ENCODE measurements at regions not wholly inside any gene's neighbourhood (a gene's known extent, or its start where the extent isn't known, plus 50 kb on each side); places are given as distances from the start of the nearest gene placed in this dataset.

DNA sequence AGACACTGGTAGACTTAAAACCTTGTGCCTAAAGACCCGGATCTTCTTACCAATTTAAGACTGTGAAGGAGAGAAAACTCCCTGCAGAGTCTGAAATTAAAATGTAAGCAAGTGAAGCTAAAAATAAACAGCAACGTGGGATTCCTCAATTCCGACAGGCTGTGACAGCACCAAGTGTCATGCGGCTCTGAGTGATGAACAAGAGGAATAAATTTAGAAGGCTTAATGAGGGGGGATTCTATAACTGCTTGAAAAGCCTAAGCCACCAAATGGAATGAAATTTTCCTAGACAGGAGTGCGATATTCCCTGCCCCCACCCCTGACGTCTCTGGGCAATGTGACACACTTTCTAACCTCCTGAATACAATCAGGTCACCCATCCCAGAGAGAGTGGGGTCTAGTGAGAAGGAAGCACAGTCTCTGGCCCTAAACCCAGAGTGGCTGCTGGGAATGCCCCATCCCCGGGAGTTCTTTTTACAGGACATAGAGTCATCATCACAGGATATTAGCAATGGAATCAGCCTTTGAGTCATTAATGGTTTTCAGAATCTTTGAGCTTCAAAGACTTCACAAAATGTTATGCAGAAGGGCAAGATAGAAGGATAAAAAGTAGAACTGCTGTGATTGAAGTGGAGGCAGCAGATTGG, 114.3 kb downstream of the EDEM1 start:
- TF ChIP-seq, protein P1, sequence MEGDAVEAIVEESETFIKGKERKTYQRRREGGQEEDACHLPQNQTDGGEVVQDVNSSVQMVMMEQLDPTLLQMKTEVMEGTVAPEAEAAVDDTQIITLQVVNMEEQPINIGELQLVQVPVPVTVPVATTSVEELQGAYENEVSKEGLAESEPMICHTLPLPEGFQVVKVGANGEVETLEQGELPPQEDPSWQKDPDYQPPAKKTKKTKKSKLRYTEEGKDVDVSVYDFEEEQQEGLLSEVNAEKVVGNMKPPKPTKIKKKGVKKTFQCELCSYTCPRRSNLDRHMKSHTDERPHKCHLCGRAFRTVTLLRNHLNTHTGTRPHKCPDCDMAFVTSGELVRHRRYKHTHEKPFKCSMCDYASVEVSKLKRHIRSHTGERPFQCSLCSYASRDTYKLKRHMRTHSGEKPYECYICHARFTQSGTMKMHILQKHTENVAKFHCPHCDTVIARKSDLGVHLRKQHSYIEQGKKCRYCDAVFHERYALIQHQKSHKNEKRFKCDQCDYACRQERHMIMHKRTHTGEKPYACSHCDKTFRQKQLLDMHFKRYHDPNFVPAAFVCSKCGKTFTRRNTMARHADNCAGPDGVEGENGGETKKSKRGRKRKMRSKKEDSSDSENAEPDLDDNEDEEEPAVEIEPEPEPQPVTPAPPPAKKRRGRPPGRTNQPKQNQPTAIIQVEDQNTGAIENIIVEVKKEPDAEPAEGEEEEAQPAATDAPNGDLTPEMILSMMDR (IDR thresholded peaks at IDR 0.05), result no peak
- TF ChIP-seq POLR2A (IDR thresholded peaks at IDR 0.05), result no peak
- ATAC-seq (peak; percentile 33 to 86 (median 74)), DNase-seq (peak in 3 of 5 donors; percentile 10 to 37 (median 29))
- Histone ChIP-seq H3K27ac (peak overlapping the region in 10 of 12 donors; percentile 42 to 73 (median 52)), H3K4me3 (no peak overlapping the region), H3K36me3 (no peaks in the 10 kb centered on the region), H3K27me3 (no peaks in the 10 kb centered on the region), H3K9me3 (no peaks in the 10 kb centered on the region), H3K4me1 (peaks cover 0 to 13% (median 0%) of the 10 kb centered on the region in 12 donors)
- intact Hi-C loops (cut with DNase I), result loop anchor here in 2 of 10 donors (10.0 kb wide), 1 partner anchor 1493 kb away; no protein-coding TSS in a partner anchor
- WGBS, 4 donors, result 24 to 44% (median 31%) methylated on average over 7 of the region's 7 CpGs

DNA sequence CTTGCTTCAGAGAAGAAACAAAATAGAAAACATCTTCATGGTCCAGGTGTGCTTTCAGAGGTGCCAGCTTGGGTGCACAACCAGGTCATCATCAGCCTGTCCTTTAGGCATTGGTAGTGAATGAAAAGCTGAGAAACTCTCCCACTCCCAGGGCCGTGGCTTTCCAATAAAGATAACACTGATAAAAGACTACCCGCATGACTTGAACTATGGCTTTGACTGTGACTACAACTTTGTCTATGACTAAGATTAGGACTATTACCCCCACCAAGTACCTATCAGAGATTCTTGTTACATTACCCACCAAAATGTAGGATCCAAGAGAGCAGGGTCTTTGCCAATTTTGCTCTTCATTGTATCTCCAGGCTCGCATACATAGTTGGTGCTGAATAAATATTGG, 115.2 kb downstream of the EDEM1 start:
- Histone ChIP-seq H3K27ac (no peak overlapping the region), H3K4me1 (peaks cover 0 to 13% (median 0%) of the 10 kb centered on the region in 12 donors), H3K36me3 (no peaks in the 10 kb centered on the region), H3K9me3 (no peaks in the 10 kb centered on the region), H3K4me3 (no peak overlapping the region), H3K27me3 (no peaks in the 10 kb centered on the region)
- intact Hi-C loops (cut with DNase I), result loop anchor here in 2 of 10 donors (10.0 kb wide), 1 partner anchor 1492 kb away; no protein-coding TSS in a partner anchor
- 77 to 79% (median 78%) methylated on average over 3 of the region's 3 CpGs for WGBS, 4 donors
- TF ChIP-seq POLR2A (IDR thresholded peaks at IDR 0.05), result no peak
- no peak for DNase-seq
- no peak for ATAC-seq

DNA sequence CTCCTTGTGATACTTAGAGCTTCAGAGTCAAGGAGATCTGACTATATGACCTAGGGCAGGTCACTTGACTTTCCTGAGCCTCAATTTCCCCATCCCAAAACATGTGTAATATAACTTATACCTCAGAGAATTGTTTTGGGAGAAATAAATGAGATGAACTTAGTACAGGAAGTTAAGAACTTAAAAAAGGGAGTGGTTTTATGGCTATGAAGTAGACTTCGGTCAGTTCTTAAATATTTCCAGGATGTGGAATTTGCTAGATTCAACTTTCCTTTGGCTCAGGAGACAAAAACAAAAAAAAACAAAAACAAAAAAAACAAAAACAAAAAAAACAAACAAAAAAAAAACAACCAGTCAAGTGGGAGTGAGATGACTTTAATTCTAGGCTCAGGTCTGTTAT, 116.7 kb downstream of the EDEM1 start:
- Histone ChIP-seq H3K4me3 (no peak overlapping the region), H3K9me3 (no peaks in the 10 kb centered on the region), H3K4me1 (peaks cover 0 to 13% (median 0%) of the 10 kb centered on the region in 12 donors), H3K27ac (no peak overlapping the region), H3K36me3 (no peaks in the 10 kb centered on the region), H3K27me3 (no peaks in the 10 kb centered on the region)
- no peak for TF ChIP-seq POLR2A (IDR thresholded peaks at IDR 0.05)
- TF ChIP-seq, protein P1 (IDR thresholded peaks at IDR 0.05), result no peak
- WGBS, 4 donors, result 54 to 72% (median 65%) methylated on average over 1 of the region's 1 CpG
- DNase-seq, result no peak
- intact Hi-C loops (cut with DNase I), result loop anchor here in 2 of 10 donors (10.0 kb wide), 1 partner anchor 1491 kb away; no protein-coding TSS in a partner anchor
- no peak for ATAC-seq

DNA sequence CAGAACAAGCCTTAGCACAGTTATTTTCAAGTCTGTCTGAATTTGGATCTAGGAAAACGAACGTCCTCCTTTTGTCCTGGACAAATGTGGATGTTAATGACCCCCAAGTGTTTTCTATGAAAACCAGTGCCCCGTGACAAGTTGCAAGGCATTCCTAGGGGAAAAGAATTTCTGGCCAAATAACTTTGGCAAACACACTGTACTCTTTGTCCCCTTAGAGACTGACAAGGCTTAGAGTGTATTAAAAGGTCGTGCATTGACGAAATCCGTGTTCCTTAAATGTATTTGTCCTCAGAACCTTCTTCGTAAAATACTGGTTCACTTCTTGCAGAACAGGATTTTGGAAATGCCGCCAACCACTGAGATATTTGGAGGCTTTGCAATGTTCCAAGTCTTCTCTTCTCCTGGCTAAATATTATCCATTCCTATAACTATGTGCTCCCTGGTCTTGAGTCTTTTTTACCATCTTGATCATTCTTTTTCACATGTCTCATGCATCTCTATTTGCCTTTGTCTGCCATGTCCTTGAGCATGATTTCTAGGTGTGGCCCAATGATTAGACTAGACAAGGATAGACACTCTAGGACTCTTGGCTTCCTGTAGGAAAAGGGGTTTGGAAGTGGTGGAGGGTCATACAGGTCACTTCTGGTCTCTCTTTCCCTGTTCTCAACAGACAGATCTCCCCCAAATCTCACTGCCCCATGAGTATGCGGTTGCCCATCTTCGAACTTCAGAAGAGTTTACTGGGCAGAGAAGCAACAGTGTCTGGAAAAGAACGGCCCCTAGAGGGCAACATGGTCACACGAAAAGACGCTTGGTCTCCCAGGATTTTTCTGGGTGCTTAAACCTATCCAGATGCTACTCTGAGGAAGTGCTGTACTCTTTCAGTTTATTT, 117.5 kb downstream of the EDEM1 start:
- intact Hi-C loops (cut with DNase I), result loop anchor here in 4 of 10 donors (5.0 to 10.0 kb wide), 2 partner anchors 1490 to 1492 kb away; no protein-coding TSS in a partner anchor
- WGBS, 4 donors, result 21 to 29% (median 22%) methylated on average over 13 of the region's 13 CpGs
- Histone ChIP-seq H3K4me3 (no peak overlapping the region), H3K27ac (no peak overlapping the region), H3K4me1 (peaks cover 0 to 13% (median 0%) of the 10 kb centered on the region in 12 donors), H3K36me3 (no peaks in the 10 kb centered on the region), H3K27me3 (no peaks in the 10 kb centered on the region), H3K9me3 (no peaks in the 10 kb centered on the region)
- ATAC-seq (peak; percentile 48 to 71 (median 60)), DNase-seq (peak in 2 of 5 donors; percentile 16 to 33)
- TF ChIP-seq POLR2A (IDR thresholded peaks at IDR 0.05), result no peak
- TF ChIP-seq, protein P1 (IDR thresholded peaks at IDR 0.05), result peak; percentile 36 to 64 (median 53)
